K562 (cell line): ENCODE measurements at regions not wholly inside any gene's neighbourhood (a gene's known extent, or its start where the extent isn't known, plus 50 kb on each side); places are given as distances from the start of the nearest gene placed in this dataset.

ENCODE experiments used
- ATAC-seq: fragments of 200-7000 bp; cut with Tn5 transposase; 3 replicates; pipeline ENCODE4 v1.9.1; 2020; ENCODE audit warnings: moderate library complexity
- BruUV-seq: library from RNA; stranded (reverse); fragments of 400-500 nt; replicated peaks from 2 replicates; lab custom pipeline; 2021; lab: Mats Ljungman, UMichigan
- CTCF ChIA-PET: fragments of 300-600 bp; formaldehyde crosslinking; extraction: SDS; loops from one replicate; lab custom pipeline; 2021; ENCODE audit warnings: low intra/inter-chr PET ratio; lab: Yijun Ruan, JAX
- POLR2A ChIA-PET: fragments of 300-600, 350-650 bp; sonication (Branson Sonifier 250); formaldehyde crosslinking; extraction: SDS; loops from one replicate; lab custom pipeline; 2021; ENCODE audit warnings: antibody characterized with exemption, inconsistent platforms; lab: Yijun Ruan, JAX
- DNase-seq, 4 experiments: peaks; one replicate each; pipeline versions ENCODE4 v3.0.0 to v3.0.0-alpha.2; 2011 to 2018; ENCODE audit warnings: low spot score in 3 of 4, mixed read lengths in 3 of 4; ENCODE audit errors: extremely low read depth in 1 of 4
- FAIRE-seq: peaks from 2 replicates; lab custom pipeline; 2011; peaks lifted over from hg19 to GRCh38; lab: Jason Lieb, UNC
- H2AFZ ChIP-seq: 2 replicates; pipeline ENCODE4 v1.6.0; 2011; ENCODE audit warnings: low read depth, low read length, control low read depth, inconsistent platforms
- H3K27ac ChIP-seq: fragments of 200-600 bp; 3 replicates; pipeline ENCODE4 v1.8.0; 2011; ENCODE audit warnings: low read depth, mild to moderate bottlenecking, control low read depth, inconsistent platforms, low read length, moderate library complexity, mixed read lengths; ENCODE audit errors: extremely low read depth
- H3K27me3 ChIP-seq, 2 experiments: fragments of 300-600 bp in 1 of 2; 2 replicates in 1 of 2; 3 replicates in 1 of 2; pipeline versions ENCODE4 v1.6.0 to v1.8.0; 2011; ENCODE audit warnings: inconsistent platforms in 2 of 2, low read length in 2 of 2, mild to moderate bottlenecking in 1 of 2, mixed read lengths in 1 of 2, moderate library complexity in 1 of 2; ENCODE audit not compliant: control insufficient read depth in 2 of 2, insufficient read depth in 2 of 2
- H3K36me3 ChIP-seq: fragments of 300-600 bp; 3 replicates; pipeline ENCODE4 v1.8.0; 2011; ENCODE audit warnings: mild to moderate bottlenecking, low read length, inconsistent platforms; ENCODE audit not compliant: control insufficient read depth, insufficient read depth
- H3K4me1 ChIP-seq, 2 experiments: fragments of 200-600 bp in 1 of 2; replicated peaks in 1 of 2; 2 replicates in 1 of 2; 3 replicates in 1 of 2; pipeline versions ENCODE4 v1.5.1 to v1.8.0; 2011; ENCODE audit warnings: inconsistent platforms in 2 of 2, low read length in 2 of 2, mild to moderate bottlenecking in 1 of 2, mixed read lengths in 1 of 2, moderate library complexity in 1 of 2; ENCODE audit not compliant: control insufficient read depth in 2 of 2, insufficient read depth in 2 of 2
- H3K4me2 ChIP-seq: 2 replicates; pipeline ENCODE4 v1.6.1; 2011; ENCODE audit warnings: low read length, control low read depth, inconsistent platforms, mixed read lengths; ENCODE audit not compliant: insufficient read depth
- H3K4me3 ChIP-seq: fragments of 200-600 bp; sonication (generic), shearing (Covaris generic); 2 replicates; pipeline ENCODE4 v1.5.1; 2016; ENCODE audit warnings: control low read depth, inconsistent platforms
- H3K79me2 ChIP-seq: fragments of 200-600 bp; 3 replicates; pipeline ENCODE4 v1.8.0; 2011; ENCODE audit warnings: low read length, inconsistent platforms; ENCODE audit not compliant: control insufficient read depth, insufficient read depth
- H3K9ac ChIP-seq, 2 experiments: 2 replicates each; pipeline versions ENCODE4 v1.6.0 to v1.6.1; 2011; ENCODE audit warnings: low read depth in 2 of 2, low read length in 2 of 2, control low read depth in 1 of 2, inconsistent platforms in 1 of 2, mild to moderate bottlenecking in 1 of 2, mixed read lengths in 1 of 2; ENCODE audit not compliant: insufficient read depth in 1 of 2
- H3K9me1 ChIP-seq: one replicate; pipeline ENCODE4 v1.6.0; 2011; ENCODE audit warnings: inconsistent platforms, mild to moderate bottlenecking, low read length, moderate library complexity; ENCODE audit not compliant: control insufficient read depth, insufficient read depth
- H3K9me3 ChIP-seq: replicated peaks from 2 replicates; pipeline ENCODE4 v1.5.1; 2011; ENCODE audit warnings: low read depth, low read length, inconsistent platforms; ENCODE audit not compliant: control insufficient read depth, insufficient read depth
- H4K20me1 ChIP-seq: replicated peaks from 2 replicates; pipeline ENCODE4 v1.6.1; 2011; ENCODE audit warnings: low read length, inconsistent platforms, mixed read lengths; ENCODE audit not compliant: control insufficient read depth, insufficient read depth
- CSDE1 ChIP-seq, 2 experiments: fragments of 450-650 bp; IDR thresholded peaks; 2 replicates each; pipeline ENCODE4 v1.6.1; 2016; ENCODE audit warnings: mild to moderate bottlenecking in 1 of 2
- SMARCA4 ChIP-seq: fragments of 450-650 bp; IDR thresholded peaks from 2 replicates; pipeline ENCODE4 v1.6.1; 2016
- WGBS: fragments of 100-300 bp; shearing (Covaris generic); methylation state at CpG from one replicate; pipeline ENCODE4 v1.1.6; 2016; ENCODE audit warnings: low coverage, mixed read lengths; ENCODE audit not compliant: insufficient coverage; ENCODE audit errors: missing lambda C conversion rate; 5-methylcytosine and 5-hydroxymethylcytosine counted together
- in situ Hi-C: fragments of 300-500 bp; cut with MboI; formaldehyde crosslinking; loops from 4 replicates; pipeline ENCODE4 v1.15.0; 2018; ENCODE audit warnings: inconsistent platforms, mixed read lengths
- intact Hi-C: fragments of 100-400 bp; cut with micrococcal nuclease; formaldehyde crosslinking; loops from 2 replicates; pipeline ENCODE4 v1.14.2; 2022
- TF ChIP-seq, protein P1 (sequence below): fragments of 250-450 bp; sonication (Bioruptor Pico); IDR thresholded peaks from 2 replicates; pipeline ENCODE4 v1.4.0; 2020; ENCODE audit warnings: mild to moderate bottlenecking, moderate library complexity

- Histone ChIP-seq H3K4me2 (no peak overlapping the region), H3K27me3 (peaks cover 7 to 16% of the 10 kb centered on the region in 2 experiments; a peak in 2 of 5 replicates), H3K9ac (no peak overlapping the region), H2AFZ (no peak overlapping the region), H3K36me3 (no peaks in the 10 kb centered on the region), H4K20me1 (no peaks in the 10 kb centered on the region), H3K4me3 (no peak overlapping the region), H3K27ac (no peak overlapping the region), H3K79me2 (no peaks in the 10 kb centered on the region), H3K9me3 (no peaks in the 10 kb centered on the region), H3K4me1 (no peaks in the 10 kb centered on the region; a peak in 1 of 5 replicates), H3K9me1 (no peaks in the 10 kb centered on the region)
- WGBS, result 0% methylated on average over 1 of the region's 1 CpG
- intact Hi-C loops, result no loop called here
- no peak for ATAC-seq
- TF ChIP-seq, protein P1, sequence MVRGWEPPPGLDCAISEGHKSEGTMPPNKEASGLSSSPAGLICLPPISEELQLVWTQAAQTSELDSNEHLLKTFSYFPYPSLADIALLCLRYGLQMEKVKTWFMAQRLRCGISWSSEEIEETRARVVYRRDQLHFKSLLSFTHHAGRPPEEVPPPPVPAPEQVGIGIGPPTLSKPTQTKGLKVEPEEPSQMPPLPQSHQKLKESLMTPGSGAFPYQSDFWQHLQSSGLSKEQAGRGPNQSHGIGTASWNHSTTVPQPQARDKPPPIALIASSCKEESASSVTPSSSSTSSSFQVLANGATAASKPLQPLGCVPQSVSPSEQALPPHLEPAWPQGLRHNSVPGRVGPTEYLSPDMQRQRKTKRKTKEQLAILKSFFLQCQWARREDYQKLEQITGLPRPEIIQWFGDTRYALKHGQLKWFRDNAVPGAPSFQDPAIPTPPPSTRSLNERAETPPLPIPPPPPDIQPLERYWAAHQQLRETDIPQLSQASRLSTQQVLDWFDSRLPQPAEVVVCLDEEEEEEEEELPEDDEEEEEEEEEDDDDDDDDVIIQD (CRISPR knock-in tag), result no peak
- TF ChIP-seq SMARCA4 (no peak), CSDE1 (IDR thresholded peaks at IDR 0.05) (no peak)
- DNase-seq, result no peak
- no peak for FAIRE-seq
- in situ Hi-C loops, result no loop called here
- no TSS peak for BruUV-seq
- CTCF ChIA-PET, result no interaction called here
- POLR2A ChIA-PET, result interaction anchor here (1.4 kb wide), 1 partner anchor 14 kb away, joined by 3 read pairs; no protein-coding TSS in a partner anchor
Measured at GRCh38 chr7:23892019-23892418, 182.0 kb downstream of the STK31 start.
